ENCODE measurements at regions not wholly inside any gene's neighbourhood (a gene's known extent, or its start where the extent isn't known, plus 50 kb on each side); places are given as distances from the start of the nearest gene placed in this dataset.
"Not testable (repeated sequence)": the region's sequence is repeated elsewhere in the genome, so short reads cannot be mapped to it uniquely, and the experiment has no call there.

DNA sequence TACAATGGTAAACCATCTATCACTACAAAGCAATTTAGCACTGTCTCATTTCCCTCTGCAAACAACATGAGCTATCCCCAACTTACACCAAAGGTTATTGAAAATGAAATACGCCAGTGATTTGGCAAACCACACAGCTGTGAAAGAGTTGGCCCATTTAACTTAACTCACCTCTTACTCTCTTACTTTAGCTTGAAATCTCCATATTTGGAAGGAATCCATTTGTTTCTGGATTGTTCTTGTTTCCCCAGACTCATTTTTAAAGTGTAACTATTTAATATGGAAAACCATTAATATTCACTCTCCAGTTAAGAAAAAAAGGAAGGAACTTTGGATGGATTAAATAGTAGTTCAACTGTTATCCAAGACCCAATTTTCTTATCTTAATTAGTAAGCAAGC, 93.7 kb upstream of the TRIB2 start:
- Mint-ChIP-seq H3K4me1 (ENCODE audit: low read depth) (no peaks in the 10 kb centered on the region), H3K9me3 (ENCODE audit: low read depth) (no peaks in the 10 kb centered on the region), H3K27me3 (peaks cover 13% of the 10 kb centered on the region), H3K27ac (no peak overlapping the region), H3K4me3 (ENCODE audit: low read depth) (no peak overlapping the region), H3K36me3 (ENCODE audit: insufficient read depth) (no peaks in the 10 kb centered on the region)
- TF ChIP-seq, protein P1, sequence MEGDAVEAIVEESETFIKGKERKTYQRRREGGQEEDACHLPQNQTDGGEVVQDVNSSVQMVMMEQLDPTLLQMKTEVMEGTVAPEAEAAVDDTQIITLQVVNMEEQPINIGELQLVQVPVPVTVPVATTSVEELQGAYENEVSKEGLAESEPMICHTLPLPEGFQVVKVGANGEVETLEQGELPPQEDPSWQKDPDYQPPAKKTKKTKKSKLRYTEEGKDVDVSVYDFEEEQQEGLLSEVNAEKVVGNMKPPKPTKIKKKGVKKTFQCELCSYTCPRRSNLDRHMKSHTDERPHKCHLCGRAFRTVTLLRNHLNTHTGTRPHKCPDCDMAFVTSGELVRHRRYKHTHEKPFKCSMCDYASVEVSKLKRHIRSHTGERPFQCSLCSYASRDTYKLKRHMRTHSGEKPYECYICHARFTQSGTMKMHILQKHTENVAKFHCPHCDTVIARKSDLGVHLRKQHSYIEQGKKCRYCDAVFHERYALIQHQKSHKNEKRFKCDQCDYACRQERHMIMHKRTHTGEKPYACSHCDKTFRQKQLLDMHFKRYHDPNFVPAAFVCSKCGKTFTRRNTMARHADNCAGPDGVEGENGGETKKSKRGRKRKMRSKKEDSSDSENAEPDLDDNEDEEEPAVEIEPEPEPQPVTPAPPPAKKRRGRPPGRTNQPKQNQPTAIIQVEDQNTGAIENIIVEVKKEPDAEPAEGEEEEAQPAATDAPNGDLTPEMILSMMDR (IDR thresholded peaks at IDR 0.05; ENCODE audit: unreplicated experiment) = no peak
- no peak for DNase-seq (ENCODE audit: low spot score, unreplicated experiment)

DNA sequence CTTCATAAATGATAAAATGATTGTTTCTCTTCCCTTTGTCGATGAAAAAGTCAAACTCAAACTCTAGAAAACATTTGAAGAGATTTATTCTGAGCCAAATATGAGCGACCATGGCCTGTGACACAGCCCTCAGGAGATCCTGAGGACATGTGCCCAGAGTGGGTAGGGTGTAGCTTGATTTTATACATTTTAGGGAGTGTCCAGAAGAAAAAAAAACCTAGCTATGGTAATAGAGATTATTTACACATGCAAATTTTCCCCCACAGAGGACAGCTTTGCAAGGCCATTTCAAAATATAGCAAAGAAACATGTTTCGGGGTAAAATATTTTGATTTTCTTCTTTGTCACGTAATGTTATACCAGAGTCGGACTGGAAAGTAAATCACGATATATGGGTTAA, 92.4 kb upstream of the TRIB2 start:
- TF ChIP-seq, protein P1 (IDR thresholded peaks at IDR 0.05; ENCODE audit: unreplicated experiment) = no peak
- Mint-ChIP-seq H3K9me3 (ENCODE audit: low read depth) (no peaks in the 10 kb centered on the region), H3K36me3 (ENCODE audit: insufficient read depth) (no peaks in the 10 kb centered on the region), H3K4me3 (ENCODE audit: low read depth) (no peak overlapping the region), H3K27ac (no peak overlapping the region), H3K27me3 (peaks cover 13% of the 10 kb centered on the region), H3K4me1 (ENCODE audit: low read depth) (no peaks in the 10 kb centered on the region)
- no peak for DNase-seq (ENCODE audit: low spot score, unreplicated experiment)

DNA sequence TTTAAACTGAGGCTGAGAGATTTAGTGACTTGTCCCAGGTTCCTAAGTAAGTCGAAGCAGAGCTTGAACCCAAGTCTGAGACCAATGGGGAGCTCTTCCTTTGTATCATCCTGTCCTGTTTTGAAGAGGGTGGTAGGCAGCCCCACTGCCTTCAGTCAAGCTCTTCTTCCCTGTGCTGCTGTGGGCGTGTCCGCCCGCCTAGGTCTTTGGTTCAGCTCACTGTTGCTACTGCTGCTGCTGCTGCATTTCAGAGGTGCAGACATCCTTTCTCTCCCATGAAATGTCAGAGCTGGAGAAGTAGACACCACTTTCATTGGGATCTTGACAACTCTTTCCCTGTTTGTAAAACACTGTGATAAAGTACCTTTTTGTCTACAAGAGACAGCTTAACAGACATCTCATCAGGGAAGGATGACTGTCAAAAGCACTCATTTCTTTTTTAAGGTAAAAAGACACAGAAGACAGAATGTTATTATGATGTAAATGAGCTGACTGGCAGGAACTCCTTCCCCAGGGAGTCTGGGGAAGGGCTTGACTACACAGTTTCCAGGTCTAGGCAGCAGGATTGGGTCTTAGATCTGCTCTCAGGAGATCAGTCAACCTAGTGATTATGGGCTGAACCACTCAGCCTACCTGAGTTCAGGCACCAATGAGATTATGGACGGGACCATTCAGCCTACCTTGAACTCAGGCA, 91.7 kb upstream of the TRIB2 start:
- H3K36me3 Mint-ChIP-seq (ENCODE audit: insufficient read depth) = no peaks in the 10 kb centered on the region
- H3K27me3 Mint-ChIP-seq = peaks cover 11% of the 10 kb centered on the region
- TF ChIP-seq, protein P1 (IDR thresholded peaks at IDR 0.05; ENCODE audit: unreplicated experiment) = no peak
- DNase-seq (ENCODE audit: low spot score, unreplicated experiment) = no peak
- H3K9me3 Mint-ChIP-seq (ENCODE audit: low read depth) = no peaks in the 10 kb centered on the region
- H3K27ac Mint-ChIP-seq = no peak overlapping the region
- no peak overlapping the region for H3K4me3 Mint-ChIP-seq (ENCODE audit: low read depth)
- H3K4me1 Mint-ChIP-seq (ENCODE audit: low read depth) = no peaks in the 10 kb centered on the region

DNA sequence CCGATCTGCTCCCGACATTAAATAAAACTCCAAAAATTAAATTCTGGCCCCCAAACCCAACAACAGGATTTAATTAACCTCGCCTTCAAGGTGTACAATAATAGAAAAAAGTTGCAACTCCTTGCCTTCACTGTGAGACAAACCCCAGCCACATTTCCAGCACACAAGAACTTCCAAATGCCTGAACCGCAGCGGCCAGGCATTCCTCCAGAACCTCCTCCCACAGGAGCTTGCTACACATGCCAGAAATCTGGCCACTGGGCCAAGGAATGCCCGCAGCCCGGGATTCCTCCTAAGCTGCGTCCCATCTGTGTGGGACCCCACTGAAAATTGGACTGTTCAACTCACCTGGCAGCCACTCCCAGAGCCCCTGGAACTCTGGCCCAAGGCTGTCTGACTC, 88.2 kb upstream of the TRIB2 start:
- H3K36me3 Mint-ChIP-seq (ENCODE audit: insufficient read depth); H3K4me1 Mint-ChIP-seq (ENCODE audit: low read depth); DNase-seq (ENCODE audit: low spot score, unreplicated experiment); H3K9me3 Mint-ChIP-seq (ENCODE audit: low read depth); H3K27ac Mint-ChIP-seq; H3K4me3 Mint-ChIP-seq (ENCODE audit: low read depth): not testable (repeated sequence)
- H3K27me3 Mint-ChIP-seq = peaks cover 14% of the 10 kb centered on the region

DNA sequence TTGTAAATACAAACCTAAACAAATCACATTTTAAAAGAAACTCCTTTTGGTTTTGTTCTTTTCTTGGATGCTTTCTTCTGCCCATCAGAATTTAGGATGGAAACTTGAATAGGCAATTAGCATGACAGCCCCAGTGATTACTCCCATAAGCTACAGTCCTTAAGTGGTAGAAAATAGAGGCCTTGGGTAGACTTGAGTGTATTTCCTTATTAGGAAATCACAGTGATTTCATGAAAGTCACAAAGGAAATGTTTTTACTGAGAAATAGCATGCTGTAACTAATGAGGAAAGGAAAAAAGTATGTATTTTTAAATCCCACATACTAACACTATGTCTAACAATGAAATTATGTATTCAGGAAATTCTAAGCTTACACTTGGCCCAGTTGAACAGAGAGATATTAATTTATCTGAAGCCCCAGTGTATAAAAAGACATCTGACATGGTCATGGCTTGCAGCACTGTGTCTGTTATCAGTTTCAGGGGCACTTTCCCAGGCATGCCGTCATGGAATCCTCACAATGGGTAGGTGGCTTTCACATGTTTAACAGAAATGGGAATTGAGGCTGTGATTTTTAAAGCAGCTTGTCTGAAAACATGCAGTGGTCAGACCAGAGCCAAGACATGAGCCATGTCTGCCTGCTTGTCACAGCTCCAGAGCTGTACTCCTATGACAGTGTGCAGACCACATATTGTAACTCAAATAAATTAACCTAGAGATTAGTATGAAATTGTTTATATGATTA, 79.7 kb upstream of the TRIB2 start:
- TF ChIP-seq, protein P1 (IDR thresholded peaks at IDR 0.05; ENCODE audit: unreplicated experiment) = no peak
- Mint-ChIP-seq H3K27ac (no peak overlapping the region), H3K36me3 (ENCODE audit: insufficient read depth) (no peaks in the 10 kb centered on the region), H3K4me1 (ENCODE audit: low read depth) (no peaks in the 10 kb centered on the region), H3K27me3 (peaks cover 20% of the 10 kb centered on the region), H3K4me3 (ENCODE audit: low read depth) (no peak overlapping the region), H3K9me3 (ENCODE audit: low read depth) (no peaks in the 10 kb centered on the region)
- no peak for DNase-seq (ENCODE audit: low spot score, unreplicated experiment)

DNA sequence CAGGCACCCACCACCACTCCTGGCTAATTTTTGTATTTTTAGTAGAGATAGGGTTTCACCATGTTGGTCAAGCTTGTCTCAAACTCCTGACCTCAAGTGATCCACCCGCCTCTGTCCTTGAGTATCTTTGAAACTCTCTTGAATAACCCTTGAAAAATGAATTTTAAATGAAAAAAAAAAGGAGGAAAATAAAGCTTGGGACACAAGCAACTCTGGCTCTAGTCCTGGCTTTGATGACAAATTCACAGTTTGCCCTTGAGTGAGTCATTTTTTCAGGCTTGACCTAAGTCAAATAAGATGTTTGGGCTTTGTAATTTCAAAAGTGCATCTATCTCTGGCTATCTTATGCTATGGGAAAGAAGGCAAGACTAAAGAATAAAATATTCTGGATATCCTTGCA, 79.0 kb upstream of the TRIB2 start:
- Mint-ChIP-seq H3K27ac (no peak overlapping the region), H3K36me3 (ENCODE audit: insufficient read depth) (no peaks in the 10 kb centered on the region), H3K4me1 (ENCODE audit: low read depth) (no peaks in the 10 kb centered on the region), H3K9me3 (ENCODE audit: low read depth) (no peaks in the 10 kb centered on the region), H3K27me3 (peaks cover 20% of the 10 kb centered on the region), H3K4me3 (ENCODE audit: low read depth) (no peak overlapping the region)
- DNase-seq (ENCODE audit: low spot score, unreplicated experiment) = no peak
- TF ChIP-seq, protein P1 (IDR thresholded peaks at IDR 0.05; ENCODE audit: unreplicated experiment) = no peak

Data from progenitor cell of endocrine pancreas (in vitro differentiated cells).